Cardiac muscle cell (in vitro differentiated cells and primary cell): ENCODE measurements at regions not wholly inside any gene's neighbourhood (a gene's known extent, or its start where the extent isn't known, plus 50 kb on each side); places are given as distances from the start of the nearest gene placed in this dataset.

Source experiments
- DNase-seq, 2 donors: peaks; one replicate each; pipeline versions ENCODE4 v3.0.0 to v3.0.0-alpha.2; 2010 to 2017; ENCODE audit warnings: low read depth in 1 of 2, low spot score in 1 of 2
- H3K27ac ChIP-seq: fragments of 200-600 bp; sonication (generic); 2 replicates; pipeline ENCODE4 v1.5.1; 2016
- H3K27me3 ChIP-seq: fragments of 200-600 bp; sonication (generic); 2 replicates; pipeline ENCODE4 v1.6.0; 2016; ENCODE audit warnings: control low read depth
- H3K36me3 ChIP-seq: fragments of 200-600 bp; sonication (generic); 2 replicates; pipeline ENCODE4 v1.5.1; 2016; ENCODE audit warnings: control low read depth
- H3K4me1 ChIP-seq: fragments of 200-600 bp; sonication (generic); 2 replicates; pipeline ENCODE4 v1.8.1; 2017; ENCODE audit warnings: low read depth, mild to moderate bottlenecking, mixed run types
- H3K4me3 ChIP-seq: fragments of 200-600 bp; sonication (generic); 2 replicates; pipeline ENCODE4 v1.5.1; 2016; ENCODE audit warnings: mild to moderate bottlenecking
- H3K9me3 ChIP-seq: fragments of 200-600 bp; sonication (generic); 2 replicates; pipeline ENCODE4 v1.5.1; 2017; ENCODE audit warnings: low read depth, mild to moderate bottlenecking, control low read depth
- CTCF ChIP-seq: IDR thresholded peaks from 2 replicates; pipeline ENCODE4 v1.5.1; 2012; ENCODE audit warnings: low read depth, mild to moderate bottlenecking, low read length

GRCh38 chr11:116144387-116144958 lies 628.3 kb downstream of the BUD13 start:
- Histone ChIP-seq H3K27ac (no peak overlapping the region), H3K4me1 (no peaks in the 10 kb centered on the region), H3K4me3 (no peak overlapping the region), H3K27me3 (no peaks in the 10 kb centered on the region), H3K36me3 (no peaks in the 10 kb centered on the region), H3K9me3 (no peaks in the 10 kb centered on the region)
- TF ChIP-seq CTCF: no peak
- no peak for DNase-seq

GRCh38 chr11:116138280-116138679 lies 634.1 kb upstream of the CADM1 start:
- no peaks in the 10 kb centered on the region for H3K36me3 ChIP-seq
- H3K9me3 ChIP-seq: no peaks in the 10 kb centered on the region
- no peak for DNase-seq
- TF ChIP-seq CTCF: no peak
- no peaks in the 10 kb centered on the region for H3K4me1 ChIP-seq
- no peaks in the 10 kb centered on the region for H3K27me3 ChIP-seq
- no peak overlapping the region for H3K4me3 ChIP-seq
- H3K27ac ChIP-seq: no peak overlapping the region

DNA sequence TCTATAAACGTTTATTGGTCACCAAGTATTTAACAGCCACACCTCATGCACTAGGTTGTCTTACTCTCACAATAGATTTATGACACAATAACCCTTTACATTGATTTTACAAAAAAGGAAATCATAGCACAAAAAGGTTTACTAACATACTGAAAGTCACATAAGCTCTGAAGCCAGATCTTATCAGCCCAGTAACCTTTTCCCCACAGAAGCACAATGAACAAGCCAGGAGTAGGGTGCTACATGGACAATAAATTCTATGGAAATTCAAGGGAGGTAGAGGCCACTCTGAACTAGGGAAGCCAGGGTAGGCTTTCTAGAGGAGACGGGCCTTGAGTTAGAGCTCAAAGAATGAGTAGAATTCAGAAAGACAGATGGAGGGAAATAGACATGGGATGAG lies 633.5 kb upstream of the CADM1 start:
- Histone ChIP-seq H3K4me3 (no peak overlapping the region), H3K27me3 (no peaks in the 10 kb centered on the region), H3K4me1 (peaks cover 4% of the 10 kb centered on the region), H3K36me3 (no peaks in the 10 kb centered on the region), H3K9me3 (no peaks in the 10 kb centered on the region), H3K27ac (no peak overlapping the region)
- no peak for TF ChIP-seq CTCF
- DNase-seq: no peak

DNA sequence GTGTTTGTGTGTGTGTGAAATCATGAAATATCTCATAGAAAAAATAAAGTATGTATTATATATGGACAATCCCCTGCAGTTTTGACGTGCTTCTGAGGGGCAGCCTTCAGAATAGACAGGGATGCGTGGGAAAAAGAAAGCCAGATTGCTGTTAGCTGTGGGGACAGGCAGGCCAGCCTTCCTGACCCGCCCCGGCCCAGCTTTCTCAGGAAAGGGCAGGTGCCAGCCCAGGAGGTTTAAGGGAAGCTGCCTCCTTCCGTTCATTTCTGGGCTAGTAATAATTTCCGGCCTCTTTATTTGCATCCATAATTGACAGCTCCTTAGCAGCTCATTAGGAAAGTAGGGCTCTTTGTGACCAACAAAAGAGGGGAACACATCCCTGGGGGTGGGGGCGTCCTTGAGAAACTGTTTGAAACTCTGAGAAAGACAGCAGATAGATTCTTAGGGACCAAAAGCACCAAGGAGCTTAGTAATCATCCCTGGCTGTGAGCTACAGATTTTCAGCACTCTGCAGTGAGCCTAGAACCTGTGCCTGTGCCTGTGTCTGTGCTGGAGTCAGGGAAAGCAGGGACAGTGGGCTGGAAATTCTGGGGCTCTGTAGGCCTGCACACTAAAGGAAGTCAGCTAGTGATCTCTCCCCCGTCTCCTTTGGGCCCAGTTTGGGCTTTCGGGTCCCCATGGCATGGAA lies 632.9 kb upstream of the CADM1 start:
- H3K27ac ChIP-seq: no peak overlapping the region
- no peak for TF ChIP-seq CTCF
- no peaks in the 10 kb centered on the region for H3K9me3 ChIP-seq
- H3K36me3 ChIP-seq: no peaks in the 10 kb centered on the region
- H3K27me3 ChIP-seq: no peaks in the 10 kb centered on the region
- peaks cover 7% of the 10 kb centered on the region for H3K4me1 ChIP-seq
- no peak overlapping the region for H3K4me3 ChIP-seq
- no peak for DNase-seq

GRCh38 chr11:116135891-116136290 lies 631.7 kb upstream of the CADM1 start:
- no peak for TF ChIP-seq CTCF
- no peaks in the 10 kb centered on the region for H3K27me3 ChIP-seq
- H3K4me3 ChIP-seq: no peak overlapping the region
- DNase-seq: no peak
- H3K4me1 ChIP-seq: peaks cover 7% of the 10 kb centered on the region
- H3K9me3 ChIP-seq: no peaks in the 10 kb centered on the region
- H3K27ac ChIP-seq: no peak overlapping the region
- H3K36me3 ChIP-seq: no peaks in the 10 kb centered on the region
